Transverse colon (tissue), 4 donors: ENCODE measurements at regions not wholly inside any gene's neighbourhood (a gene's known extent, or its start where the extent isn't known, plus 50 kb on each side); places are given as distances from the start of the nearest gene placed in this dataset.
"Not testable (repeated sequence)": the region's sequence is repeated elsewhere in the genome, so short reads cannot be mapped to it uniquely, and the experiment has no call there.

ENCODE experiments used
- DNase-seq: peaks from one replicate; pipeline ENCODE4 v3.0.0-alpha.2; 2019
- H3K27ac ChIP-seq, 4 donors: fragments of 200-600 bp; sonication (generic); 2 replicates each; pipeline ENCODE4 v1.5.1; 2016 to 2018; ENCODE audit warnings: inconsistent platforms in 4 of 4
- H3K27me3 ChIP-seq: fragments of 200-600 bp; sonication (generic); 2 replicates; pipeline ENCODE4 v1.5.1; 2017; ENCODE audit warnings: inconsistent platforms
- H3K36me3 ChIP-seq, 4 donors: fragments of 200-600 bp; sonication (generic); 2 replicates each; pipeline ENCODE4 v1.5.1; 2017 to 2019; ENCODE audit warnings: inconsistent platforms in 4 of 4
- H3K4me1 ChIP-seq, 4 donors: fragments of 200-600 bp; sonication (generic); 2 replicates each; pipeline ENCODE4 v1.5.1; 2017 to 2020; ENCODE audit warnings: inconsistent platforms in 4 of 4
- H3K4me3 ChIP-seq, 4 donors: fragments of 200-600 bp; sonication (generic); 1 replicate in 1 of 4; 2 replicates in 3 of 4; pipeline versions ENCODE4 v1.5.1 to v1.6.1; 2017 to 2019; ENCODE audit warnings: inconsistent platforms in 4 of 4
- H3K9me3 ChIP-seq, 2 donors: fragments of 200-600 bp; sonication (generic); 2 replicates each; pipeline ENCODE4 v1.5.1; 2017 to 2019; ENCODE audit warnings: inconsistent platforms in 2 of 2
- EP300 ChIP-seq: sonication (generic); formaldehyde crosslinking; IDR thresholded peaks from one replicate; pipeline ENCODE4 v1.6.1; 2017; ENCODE audit warnings: antibody characterized with exemption, low read depth
- POLR2A ChIP-seq: fragments of 450-650 bp; IDR thresholded peaks from one replicate; pipeline ENCODE4 v1.6.1; 2016; ENCODE audit warnings: antibody characterized with exemption, mild to moderate bottlenecking, moderate library complexity
- POLR2AphosphoS5 ChIP-seq, 3 donors: sonication (generic); formaldehyde crosslinking; IDR thresholded peaks; one replicate each; pipeline ENCODE4 v1.6.1; 2016; ENCODE audit warnings: antibody characterized with exemption in 3 of 3
- WGBS, 2 donors: methylation state at CpG; one replicate each; pipeline ENCODE4 v1.1.5; 2018; ENCODE audit warnings: low coverage in 1 of 2; 5-methylcytosine and 5-hydroxymethylcytosine counted together
- in situ Hi-C, 4 donors: fragments of 200-750 bp; cut with MboI; loops; one replicate each; pipeline versions ENCODE4 v1.15.0 to v1.15.1; 2017; ENCODE audit warnings: low sequenced_read_pairs in 3 of 4, low pct_ligation_motif_present in 1 of 4, low pct_unique_long_range_greater_than_20kb in 1 of 4
- intact Hi-C: fragments of 100-400 bp; cut with DNase I; formaldehyde crosslinking; loops from one replicate; pipeline ENCODE4 v1.15.1; 2023; ENCODE audit warnings: low total_unique reads
- TF ChIP-seq, protein P1 (sequence below), 5 experiments: fragments of 200-600 bp in 3 of 5; fragments of 450-650 bp in 2 of 5; sonication (generic) in 3 of 5; IDR thresholded peaks; 1 replicate in 2 of 5; 2 replicates in 3 of 5; pipeline ENCODE4 v1.5.1; 2016 to 2017; ENCODE audit warnings: antibody characterized with exemption in 5 of 5, inconsistent platforms in 3 of 5, mild to moderate bottlenecking in 2 of 5, moderate library complexity in 1 of 5

DNA sequence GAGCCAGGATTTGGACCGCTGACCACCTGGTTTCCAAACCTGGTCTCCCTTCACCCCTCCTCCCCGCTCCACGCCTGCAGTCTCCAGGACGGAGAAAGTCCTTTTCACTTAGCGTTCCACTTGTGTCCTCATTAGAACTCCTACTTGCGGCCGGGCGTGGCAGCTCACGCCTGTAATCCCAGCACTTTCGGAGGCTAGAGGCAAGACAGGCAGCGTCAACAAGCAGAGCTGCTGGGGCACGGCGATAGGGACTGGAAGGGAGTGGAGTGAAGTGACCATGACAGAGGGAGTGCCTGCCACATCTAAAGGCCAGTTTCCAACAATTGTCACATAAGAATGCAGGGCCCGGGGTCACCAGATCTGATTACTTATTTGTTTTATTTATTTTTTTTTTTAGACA lies 132.5 kb upstream of the NCOR2 start:
- H3K27ac ChIP-seq, result no peak overlapping the region
- no peak for DNase-seq
- no peak overlapping the region for H3K4me3 ChIP-seq
- TF ChIP-seq POLR2AphosphoS5 (IDR thresholded peaks at IDR 0.05) (no peak), EP300 (no peak), POLR2A (no peak)
- TF ChIP-seq, protein P1, sequence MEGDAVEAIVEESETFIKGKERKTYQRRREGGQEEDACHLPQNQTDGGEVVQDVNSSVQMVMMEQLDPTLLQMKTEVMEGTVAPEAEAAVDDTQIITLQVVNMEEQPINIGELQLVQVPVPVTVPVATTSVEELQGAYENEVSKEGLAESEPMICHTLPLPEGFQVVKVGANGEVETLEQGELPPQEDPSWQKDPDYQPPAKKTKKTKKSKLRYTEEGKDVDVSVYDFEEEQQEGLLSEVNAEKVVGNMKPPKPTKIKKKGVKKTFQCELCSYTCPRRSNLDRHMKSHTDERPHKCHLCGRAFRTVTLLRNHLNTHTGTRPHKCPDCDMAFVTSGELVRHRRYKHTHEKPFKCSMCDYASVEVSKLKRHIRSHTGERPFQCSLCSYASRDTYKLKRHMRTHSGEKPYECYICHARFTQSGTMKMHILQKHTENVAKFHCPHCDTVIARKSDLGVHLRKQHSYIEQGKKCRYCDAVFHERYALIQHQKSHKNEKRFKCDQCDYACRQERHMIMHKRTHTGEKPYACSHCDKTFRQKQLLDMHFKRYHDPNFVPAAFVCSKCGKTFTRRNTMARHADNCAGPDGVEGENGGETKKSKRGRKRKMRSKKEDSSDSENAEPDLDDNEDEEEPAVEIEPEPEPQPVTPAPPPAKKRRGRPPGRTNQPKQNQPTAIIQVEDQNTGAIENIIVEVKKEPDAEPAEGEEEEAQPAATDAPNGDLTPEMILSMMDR (IDR thresholded peaks at IDR 0.05), result no peak
- intact Hi-C loops (no loop called here), in situ Hi-C loops (no loop called here)
- WGBS, 2 donors, result 65% methylated on average over 14 of the region's 14 CpGs; no CpG with 5 or more reads in 1 of the 2 donors
- no peaks in the 10 kb centered on the region for H3K9me3 ChIP-seq
- H3K36me3 ChIP-seq, result no peaks in the 10 kb centered on the region
- peaks cover 0 to 18% (median 2%) of the 10 kb centered on the region in 4 donors for H3K4me1 ChIP-seq
- H3K27me3 ChIP-seq, result no peaks in the 10 kb centered on the region

DNA sequence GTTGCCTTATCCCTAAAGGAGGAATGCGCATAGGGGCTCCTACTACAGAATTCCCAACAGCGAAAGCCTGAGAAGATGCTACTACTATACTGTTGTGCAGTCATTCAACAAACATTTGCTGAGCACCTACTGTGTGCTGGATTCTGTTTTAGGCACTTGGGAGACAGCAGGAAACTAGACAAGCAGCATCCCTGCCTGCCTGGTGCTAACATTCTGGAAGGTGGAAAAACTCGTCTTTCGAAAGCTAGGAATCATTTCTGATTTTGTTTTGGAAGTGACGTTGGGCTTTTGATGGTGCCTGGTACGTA lies 131.5 kb upstream of the NCOR2 start:
- TF ChIP-seq, protein P1 (IDR thresholded peaks at IDR 0.05), result no peak
- TF ChIP-seq POLR2AphosphoS5 (IDR thresholded peaks at IDR 0.05), result no peak
- TF ChIP-seq EP300, result no peak
- TF ChIP-seq POLR2A, result no peak
- H3K4me3 ChIP-seq, result no peak overlapping the region
- no peaks in the 10 kb centered on the region for H3K36me3 ChIP-seq
- WGBS, 2 donors, result 82 to 87% methylated on average over 3 to 6 of the region's 6 CpGs
- H3K27me3 ChIP-seq, result no peaks in the 10 kb centered on the region
- H3K27ac ChIP-seq, result peak overlapping the region in 2 of 4 donors; percentile 28 to 49
- H3K4me1 ChIP-seq, result peaks cover 0 to 18% (median 2%) of the 10 kb centered on the region in 4 donors
- DNase-seq, result no peak
- no peaks in the 10 kb centered on the region for H3K9me3 ChIP-seq
- intact Hi-C loops (no loop called here), in situ Hi-C loops (no loop called here)

DNA sequence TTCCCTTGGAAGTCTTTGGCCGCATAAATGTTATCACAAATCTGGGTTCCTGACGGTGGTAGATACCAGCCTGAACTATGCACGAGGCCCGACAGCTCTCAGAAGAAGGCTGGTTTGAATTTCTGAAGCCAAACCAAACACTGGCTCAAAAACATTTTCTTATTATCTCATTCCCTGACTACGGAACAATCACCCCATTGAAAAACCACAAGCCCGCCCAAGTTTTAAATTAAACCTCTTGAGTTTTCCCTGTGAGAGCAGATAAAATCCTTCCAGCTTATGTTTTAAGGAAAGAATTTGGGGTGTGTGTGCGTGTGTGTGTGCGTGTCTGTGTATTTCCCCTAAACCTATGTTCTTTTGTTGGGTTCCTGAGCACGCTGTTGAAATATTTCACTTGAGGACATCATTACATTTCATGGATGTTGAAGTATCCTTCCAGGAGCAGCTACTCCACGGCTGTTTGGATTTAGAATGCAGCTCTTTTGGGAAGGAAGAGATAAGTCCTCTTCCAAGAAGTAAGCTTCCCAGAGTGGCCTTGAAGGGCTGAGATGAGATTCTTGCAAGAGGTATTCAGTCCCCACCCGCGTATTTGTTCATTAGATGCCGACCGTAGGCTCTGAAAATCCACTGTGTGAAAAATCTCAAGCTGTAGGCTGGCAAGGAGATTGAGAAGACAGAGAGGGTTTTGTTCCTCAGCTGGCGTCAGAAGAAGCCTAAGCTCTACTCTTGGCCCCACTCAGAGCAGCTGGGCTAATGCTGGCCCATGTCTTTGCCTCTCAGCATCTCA lies 131.0 kb upstream of the NCOR2 start:
- Histone ChIP-seq H3K27me3 (no peaks in the 10 kb centered on the region), H3K27ac (peak overlapping the region; percentile 11 to 49 (median 20)), H3K4me3 (no peak overlapping the region), H3K4me1 (peaks cover 0 to 18% (median 2%) of the 10 kb centered on the region in 4 donors), H3K36me3 (no peaks in the 10 kb centered on the region), H3K9me3 (no peaks in the 10 kb centered on the region)
- TF ChIP-seq, protein P1 (IDR thresholded peaks at IDR 0.05), result no peak
- no peak for TF ChIP-seq POLR2AphosphoS5 (IDR thresholded peaks at IDR 0.05)
- TF ChIP-seq POLR2A, result no peak
- no peak for TF ChIP-seq EP300
- intact Hi-C loops (no loop called here), in situ Hi-C loops (no loop called here)
- 69 to 80% methylated on average over 1 to 15 of the region's 15 CpGs for WGBS, 2 donors
- DNase-seq, result no peak

DNA sequence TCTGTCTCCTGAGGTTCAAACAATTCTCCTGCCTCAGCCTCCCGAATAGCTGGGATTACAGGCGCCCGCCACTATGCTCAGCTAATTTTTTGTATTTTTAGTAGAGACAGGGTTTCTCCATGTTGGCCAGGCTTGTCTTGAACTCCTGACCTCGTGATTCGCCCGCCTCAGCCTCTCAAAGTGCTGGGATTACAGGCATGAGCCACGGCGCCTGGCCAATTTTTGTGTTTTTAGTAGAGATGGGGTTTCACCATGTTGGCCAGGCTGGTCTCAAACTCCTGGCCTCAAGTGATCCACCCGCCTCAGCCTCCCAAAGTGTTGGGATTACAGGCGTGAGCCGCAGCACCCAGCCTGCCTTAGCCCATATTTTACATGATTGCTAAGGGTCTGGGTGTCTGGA lies 130.3 kb upstream of the NCOR2 start:
- H3K27me3 ChIP-seq, intact Hi-C loops, H3K4me3 ChIP-seq, H3K36me3 ChIP-seq, in situ Hi-C loops, H3K9me3 ChIP-seq, DNase-seq: not testable (repeated sequence)
- Histone ChIP-seq H3K4me1 (peaks cover 0 to 18% (median 2%) of the 10 kb centered on the region in 4 donors), H3K27ac (peak overlapping the region; percentile 11 to 49 (median 20))
- WGBS, 2 donors, result 74 to 86% methylated on average over 3 to 11 of the region's 11 CpGs
